NCI-H187 (cell line): ENCODE measurements at regions not wholly inside any gene's neighbourhood (a gene's known extent, or its start where the extent isn't known, plus 50 kb on each side); places are given as distances from the start of the nearest gene placed in this dataset.
"Not testable (repeated sequence)": the region's sequence is repeated elsewhere in the genome, so short reads cannot be mapped to it uniquely, and the experiment has no call there.

Source experiments
- DNase-seq, 2 experiments: peaks; one replicate each; lab custom pipeline; 2025; lab: John Stamatoyannopoulos, UW

DNA sequence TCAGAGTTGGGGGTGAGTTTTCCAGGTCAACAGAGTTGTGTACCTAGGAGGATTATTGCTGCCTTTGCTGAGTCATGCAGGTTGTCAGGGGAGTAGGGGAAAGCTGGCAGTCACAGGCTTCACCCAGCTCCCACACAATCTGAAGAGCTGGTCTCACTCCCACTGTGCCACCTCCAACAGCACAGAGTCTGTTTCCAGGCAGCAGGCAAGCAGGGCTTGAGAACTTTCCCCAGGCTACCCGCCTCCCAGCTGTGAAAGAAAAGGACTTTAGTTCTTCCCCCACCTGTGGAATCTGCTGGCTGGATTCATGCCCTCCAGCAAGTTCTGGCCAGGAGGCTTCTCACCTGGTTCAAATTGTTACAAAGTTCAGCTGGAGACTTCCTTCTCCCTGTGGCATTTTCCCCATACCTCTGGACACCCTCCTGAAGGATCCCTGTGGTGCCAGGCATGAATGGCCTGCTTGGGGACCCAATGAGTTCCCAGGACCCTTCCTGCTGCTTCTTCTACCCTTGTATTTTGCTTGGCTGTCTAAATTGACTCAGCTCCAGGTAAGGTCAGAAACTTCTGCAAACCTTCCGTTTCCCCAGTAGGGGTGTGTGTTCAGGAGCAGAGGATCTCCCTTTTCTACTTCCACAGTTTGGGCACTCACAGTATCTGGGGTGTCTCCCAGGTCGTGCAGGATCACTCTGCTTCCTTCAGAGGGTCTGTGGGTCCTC lies 378.1 kb upstream of the MAN1A1 start:
- DNase-seq, result no peak

DNA sequence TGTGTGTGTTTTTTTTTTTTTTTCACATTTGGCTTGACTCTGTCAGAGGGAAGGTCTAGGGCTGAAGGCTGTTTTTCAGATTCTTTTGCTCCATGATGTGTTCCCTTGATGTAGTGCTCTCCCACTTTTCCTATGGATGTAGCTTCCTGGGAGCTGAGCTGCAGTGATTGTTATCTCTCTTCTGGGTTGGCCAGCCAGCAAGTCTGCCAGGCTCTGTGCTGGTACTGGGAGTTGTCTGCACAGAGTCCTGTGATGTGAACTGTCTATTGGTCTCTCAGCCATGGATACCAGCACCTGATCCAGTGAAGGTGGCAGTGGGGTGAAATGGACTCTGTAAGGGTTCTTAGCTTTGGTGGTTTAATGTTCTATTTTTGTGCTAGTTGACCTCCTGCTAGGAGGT lies 377.4 kb upstream of the MAN1A1 start:
- not testable (repeated sequence) for DNase-seq

DNA sequence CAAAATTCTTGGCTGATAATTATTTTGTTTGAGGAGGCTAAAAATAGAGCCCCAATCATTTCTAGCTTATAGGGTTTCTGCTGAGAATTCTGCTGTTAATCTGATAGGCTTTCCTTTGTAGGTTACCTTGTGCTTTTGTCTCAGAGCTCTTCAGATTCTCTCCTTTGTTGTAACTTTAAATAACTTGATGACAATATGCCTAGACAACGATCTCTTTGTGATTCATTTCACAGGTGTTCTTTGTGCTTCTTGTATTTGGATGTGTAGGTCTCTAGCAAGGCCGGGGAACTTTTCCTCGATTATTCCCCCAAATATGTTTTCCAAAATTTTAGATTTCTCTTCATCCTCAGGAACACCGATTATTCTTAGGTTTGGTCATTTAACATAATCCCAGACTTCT lies 376.5 kb upstream of the MAN1A1 start:
- no peak for DNase-seq

DNA sequence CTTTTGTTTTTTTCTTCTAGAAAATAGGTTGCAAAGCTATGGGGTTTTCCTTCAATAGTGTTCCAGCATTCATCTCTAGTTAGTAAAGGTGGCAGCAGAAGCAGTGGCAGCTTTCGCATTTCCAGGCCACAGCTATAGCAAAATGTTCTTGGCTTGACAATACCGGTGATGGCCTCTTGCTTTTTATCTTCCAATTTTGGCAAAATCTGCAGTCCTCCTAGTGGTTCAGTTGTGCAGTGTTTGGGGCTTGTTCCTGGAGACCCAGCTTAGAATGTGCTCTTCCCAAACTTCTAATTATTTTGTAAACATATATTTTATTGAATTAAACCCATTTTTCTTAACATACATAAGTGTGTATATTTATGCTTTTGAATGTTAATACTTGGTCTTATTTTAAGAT lies 370.6 kb upstream of the MAN1A1 start:
- DNase-seq, result no peak

DNA sequence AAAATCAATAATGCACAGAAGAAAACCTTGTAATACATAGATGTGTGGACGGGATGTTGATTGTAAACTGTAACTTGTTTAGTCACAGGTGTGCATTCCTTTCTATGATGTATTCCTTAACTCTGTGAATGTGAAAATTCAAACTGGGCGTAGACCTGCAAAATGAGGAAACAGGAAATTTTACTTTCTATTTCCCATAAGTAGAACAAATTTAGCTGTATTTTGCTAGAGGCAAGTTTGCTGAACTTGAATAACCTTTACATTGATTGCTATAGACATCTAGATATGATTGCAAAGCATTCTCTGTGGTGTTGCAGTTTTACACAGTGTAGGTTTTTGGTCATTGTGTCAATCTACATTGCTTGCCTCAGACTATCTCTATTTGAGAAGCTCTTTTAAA lies 368.4 kb upstream of the MAN1A1 start:
- no peak for DNase-seq

DNA sequence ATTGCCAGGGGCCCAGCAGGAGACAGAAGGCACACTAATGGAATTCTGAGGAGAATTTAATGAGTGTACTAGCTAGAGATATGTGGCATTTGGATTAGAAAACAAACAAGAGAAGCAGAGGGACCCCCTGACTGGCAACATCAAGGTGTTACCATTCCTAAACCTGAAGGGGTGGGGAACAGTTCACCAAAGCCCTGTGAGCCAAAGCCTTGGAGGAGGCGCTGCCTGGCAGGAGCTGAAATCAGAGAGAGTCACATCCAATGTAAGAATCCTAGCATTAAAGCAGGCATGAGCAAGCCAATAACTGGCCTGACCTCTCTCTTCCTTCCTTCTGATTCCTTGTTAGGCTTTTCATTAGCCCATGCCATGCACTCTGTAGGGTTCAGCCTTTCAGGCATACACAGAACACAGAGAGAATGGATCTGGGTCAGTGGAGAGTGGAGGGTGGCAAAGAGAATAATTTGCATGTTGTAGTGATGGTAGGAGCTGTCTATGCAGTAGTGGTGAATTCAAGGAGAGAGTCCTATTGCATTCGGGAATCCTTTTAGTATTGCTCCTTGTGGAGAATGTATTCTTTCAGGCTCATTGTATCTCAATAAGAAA lies 367.2 kb upstream of the MAN1A1 start:
- no peak for DNase-seq

DNA sequence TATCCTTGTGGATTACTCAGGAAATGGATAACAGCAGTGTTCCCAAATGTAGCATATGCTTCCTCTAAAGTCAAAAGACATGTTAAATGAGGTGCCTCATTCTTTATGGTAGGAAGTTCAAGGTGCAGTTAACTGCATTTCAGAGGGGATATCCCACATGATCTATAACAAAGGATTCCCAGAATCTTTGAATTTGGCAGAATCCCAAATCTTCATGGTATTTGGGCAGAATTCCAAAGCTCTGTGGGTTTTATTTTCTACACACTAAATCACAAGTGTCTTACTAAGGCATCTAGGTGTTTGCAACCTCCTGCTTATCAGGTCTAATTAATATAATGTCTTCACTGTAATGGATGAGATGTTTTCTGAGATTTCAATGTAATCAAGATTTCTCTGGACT lies 364.3 kb upstream of the MAN1A1 start:
- DNase-seq, result no peak

DNA sequence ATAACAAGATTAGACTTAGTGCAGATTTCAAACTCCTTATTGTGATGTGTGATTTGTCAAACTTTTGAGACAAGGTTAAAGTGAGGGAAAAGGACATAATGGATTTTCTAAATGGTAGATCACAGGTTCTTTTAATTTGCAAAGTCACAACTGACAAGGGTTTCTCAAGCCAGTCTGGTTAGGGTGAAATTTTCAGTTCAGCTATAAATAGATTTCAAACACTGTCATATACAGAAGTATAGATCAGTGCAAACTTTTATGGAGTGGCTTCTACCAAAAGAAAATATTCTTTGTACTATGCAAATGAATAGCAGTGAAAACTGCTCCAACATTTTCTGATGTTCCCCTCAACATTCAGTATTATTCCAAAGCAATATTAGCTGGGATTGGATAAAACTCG lies 337.1 kb upstream of the MAN1A1 start:
- DNase-seq, result no peak

DNA sequence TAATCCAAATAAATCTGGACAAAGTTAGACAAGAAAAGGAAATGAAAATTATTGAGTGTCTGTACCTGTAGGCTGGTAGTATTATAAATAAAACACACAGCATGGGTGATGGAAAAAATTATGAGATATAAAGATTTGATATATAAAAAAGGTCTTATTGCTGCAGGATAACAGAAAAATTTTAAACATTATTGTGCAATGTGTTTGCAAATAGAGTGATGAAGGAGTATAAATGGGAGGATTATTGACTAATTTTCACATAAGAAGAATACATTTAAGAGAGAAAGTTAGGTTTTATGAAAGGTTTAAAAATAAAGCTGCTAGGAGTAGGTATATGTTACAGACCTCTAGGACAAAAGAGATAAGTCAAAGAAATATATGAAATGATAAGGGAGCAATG lies 336.7 kb upstream of the MAN1A1 start:
- DNase-seq, result no peak

DNA sequence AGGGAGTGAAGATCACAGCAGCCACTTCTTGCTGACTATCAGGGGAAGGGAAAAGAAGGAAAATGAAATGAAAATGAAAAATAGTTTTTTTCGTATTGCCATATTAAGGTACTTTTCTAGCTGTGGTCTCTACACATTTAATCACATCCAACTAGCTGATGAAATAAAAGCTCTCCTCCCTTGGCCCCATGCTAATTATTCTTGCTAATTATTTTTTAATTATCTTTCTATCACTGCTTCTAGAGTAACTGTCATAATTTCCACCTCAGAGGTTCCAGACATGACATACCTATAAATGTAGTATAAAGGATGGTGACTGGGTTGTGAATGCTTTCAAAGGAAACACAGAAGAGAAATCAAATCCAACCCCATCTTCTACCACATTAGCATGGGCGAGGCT lies 334.1 kb upstream of the MAN1A1 start:
- no peak for DNase-seq

DNA sequence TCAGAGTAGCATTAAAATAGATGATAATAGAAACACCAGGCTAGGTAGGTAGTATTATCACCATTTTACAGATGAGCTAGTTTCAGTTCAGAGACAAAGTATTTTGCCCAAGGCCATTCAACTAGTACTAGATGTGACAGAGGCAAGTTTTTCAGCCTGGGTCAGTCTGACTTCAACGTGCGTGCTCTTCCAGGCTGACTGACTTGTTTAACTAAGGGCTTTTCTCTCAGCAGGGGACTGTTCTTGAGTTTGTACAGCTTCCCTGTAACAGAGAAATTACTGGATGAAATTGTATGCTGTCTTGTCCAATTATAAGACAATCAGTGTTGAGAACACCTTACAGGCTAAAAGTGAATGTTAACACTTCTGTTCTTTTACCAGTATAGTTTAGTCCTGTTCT lies 333.5 kb upstream of the MAN1A1 start:
- no peak for DNase-seq

DNA sequence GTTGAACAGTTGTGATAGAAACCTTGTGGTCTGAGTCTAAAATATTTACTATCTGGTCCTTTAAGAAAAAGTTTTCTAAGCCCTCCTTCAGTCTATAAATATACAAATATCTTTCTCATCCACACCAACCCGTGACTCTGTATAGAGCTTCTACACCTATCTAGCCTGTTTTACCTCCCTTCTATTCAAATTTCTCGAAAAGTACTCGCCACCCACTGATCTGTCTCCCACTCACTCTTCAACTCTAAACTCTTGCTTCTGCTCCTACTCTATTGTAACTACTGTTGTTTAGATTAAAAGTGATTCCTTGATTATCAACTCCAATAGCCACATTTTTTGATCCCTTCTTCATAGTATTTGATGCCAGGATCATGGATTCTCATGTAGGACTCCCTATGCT lies 329.4 kb upstream of the MAN1A1 start:
- DNase-seq, result no peak

DNA sequence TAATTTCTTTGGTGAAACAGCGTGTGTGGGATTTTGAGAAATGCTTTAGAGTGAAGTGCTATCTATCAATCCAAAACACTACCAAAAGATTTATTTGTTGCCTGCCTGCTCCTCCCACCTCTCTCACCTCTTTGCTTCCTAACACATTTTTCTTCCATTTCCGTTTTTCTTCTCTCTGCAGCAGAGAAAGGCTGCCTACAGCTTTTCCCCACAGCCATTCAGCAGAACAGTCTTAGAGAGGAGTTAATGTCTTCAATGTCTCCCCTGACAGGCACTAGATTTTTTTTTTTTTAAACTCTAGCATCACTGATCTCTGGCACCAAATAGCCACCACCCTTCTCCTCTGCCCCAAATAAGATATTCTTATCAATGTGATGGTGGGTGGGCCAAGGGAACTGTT lies 327.8 kb upstream of the MAN1A1 start:
- no peak for DNase-seq

DNA sequence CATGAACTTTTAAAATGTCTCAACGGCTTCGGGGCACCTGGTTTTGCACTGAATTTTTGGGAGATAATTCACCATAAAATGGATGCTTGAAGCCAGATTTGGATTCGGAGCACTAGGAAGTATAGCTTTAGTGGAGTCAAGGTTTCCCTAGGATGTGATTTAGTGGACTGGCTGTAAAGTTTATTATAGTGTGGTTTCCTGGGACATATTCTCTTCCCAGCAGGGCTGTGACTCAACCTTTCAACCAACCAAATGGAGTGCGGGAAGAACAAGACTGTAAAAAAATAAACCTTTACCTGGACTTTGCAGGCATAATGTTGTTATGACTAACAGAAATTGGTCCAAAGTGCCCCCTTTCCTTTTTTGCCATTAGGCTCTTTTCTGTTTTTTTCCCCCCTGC lies 327.4 kb upstream of the MAN1A1 start:
- DNase-seq, result no peak

DNA sequence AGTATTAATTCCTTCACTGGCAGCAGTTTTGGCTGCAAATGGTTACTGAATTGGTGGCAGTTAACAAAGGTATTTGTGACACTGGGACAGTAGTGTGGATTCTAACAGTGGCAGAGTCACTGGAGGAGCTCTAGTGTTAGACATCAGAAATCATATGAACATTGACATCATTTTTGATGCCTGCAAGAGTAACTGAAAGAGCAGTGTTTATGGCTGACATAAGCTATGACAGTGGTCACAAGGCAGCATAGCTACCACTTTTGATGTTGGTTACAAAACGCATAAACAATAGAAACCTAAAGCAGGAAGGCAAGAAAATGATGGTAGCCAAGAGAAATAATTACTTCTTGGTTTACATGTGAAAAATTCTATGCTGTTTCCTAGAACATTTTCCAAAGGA lies 326.7 kb upstream of the MAN1A1 start:
- no peak for DNase-seq

DNA sequence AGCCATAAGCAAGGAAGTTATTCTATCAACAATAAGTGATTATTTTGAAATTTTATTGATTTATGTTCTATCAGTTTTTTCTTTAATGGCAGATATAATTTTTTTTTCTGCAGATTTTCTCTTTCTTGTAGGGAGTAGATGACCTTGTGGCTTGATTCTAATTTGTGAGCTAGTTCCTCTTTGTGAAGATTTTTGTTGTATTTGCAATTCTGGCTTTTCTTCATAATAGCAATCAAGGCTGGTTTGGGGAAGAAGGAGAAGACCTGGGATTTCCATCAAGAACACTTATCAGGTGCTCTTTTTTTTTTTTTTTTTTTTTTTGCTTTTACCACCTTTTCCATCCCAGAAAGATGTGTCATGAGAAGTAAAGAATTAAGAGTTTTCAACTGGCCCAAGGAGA lies 324.2 kb upstream of the MAN1A1 start:
- no peak for DNase-seq

DNA sequence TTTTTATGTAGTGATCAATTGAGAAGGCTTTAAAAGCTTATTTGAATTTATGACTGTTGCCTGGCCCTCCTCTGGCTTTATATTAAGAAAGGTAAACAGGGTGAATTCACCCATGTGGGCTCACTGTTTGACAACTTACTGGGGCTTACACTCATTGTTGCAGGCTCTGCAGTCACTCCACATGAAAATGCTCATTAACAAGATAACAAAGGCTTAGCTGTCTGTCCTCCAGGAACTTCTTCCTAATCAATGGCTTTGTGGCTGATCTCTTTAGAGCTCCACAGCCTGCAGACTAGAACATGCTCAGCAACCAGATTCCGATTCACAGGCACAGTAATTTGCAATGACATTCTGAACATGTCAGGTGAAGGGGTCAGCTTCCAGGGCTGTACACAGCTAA lies 323.2 kb upstream of the MAN1A1 start:
- no peak for DNase-seq

DNA sequence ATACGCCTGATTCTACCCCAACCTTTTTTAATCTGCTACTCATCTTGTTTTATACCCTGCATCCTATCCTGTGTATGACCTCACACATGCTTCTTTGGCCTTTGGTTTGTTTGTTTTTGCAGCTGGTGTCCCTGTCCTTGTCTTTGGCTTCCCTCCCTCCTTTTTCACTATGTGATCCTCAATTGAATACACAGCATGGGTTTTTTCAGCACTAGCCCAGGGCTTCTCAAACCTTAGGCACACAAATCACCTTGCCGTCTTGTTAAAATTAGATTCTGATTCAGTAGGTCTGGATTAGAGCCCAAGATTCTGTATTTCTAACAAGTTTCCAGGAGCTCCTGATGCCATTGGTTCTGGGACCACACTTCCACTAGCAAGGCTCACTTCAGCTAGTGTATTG lies 321.5 kb upstream of the MAN1A1 start:
- no peak for DNase-seq

DNA sequence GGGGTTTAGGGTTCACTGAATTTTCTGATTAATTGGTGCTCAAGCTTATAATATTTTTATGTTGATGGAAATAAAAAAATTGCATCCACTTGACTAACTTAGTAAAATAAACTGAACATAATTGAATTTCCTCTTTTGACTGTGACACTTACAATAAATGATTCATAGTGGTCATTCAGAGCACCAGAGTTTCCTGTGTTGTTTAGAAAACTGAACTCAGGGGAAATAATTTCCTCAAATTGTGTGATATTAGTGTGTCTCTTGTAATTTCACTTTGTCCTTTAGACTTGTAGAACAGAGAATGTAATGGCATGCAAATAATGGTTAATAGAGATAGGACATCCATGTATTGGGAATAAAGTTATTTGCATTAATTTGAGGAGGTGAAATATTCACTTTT lies 319.7 kb upstream of the MAN1A1 start:
- DNase-seq, result no peak

DNA sequence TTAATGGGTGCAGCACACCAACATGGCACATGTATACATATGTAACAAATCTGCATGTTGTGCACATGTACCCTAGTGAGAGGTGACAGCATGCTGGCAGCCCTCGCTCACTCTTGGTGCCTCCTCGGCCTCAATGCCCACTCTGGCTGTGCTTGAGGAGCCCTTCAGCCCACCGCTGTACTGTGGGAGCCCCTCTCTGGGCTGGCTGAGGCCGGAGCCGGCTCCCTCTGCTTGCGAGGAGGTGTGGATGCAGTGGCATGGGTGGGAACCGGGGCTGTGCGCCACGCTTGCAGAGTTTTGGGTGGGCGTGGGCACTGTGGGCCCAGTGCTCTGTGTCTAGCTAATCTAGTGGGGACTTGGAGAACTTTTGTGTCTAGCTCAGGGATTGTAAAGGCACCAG lies 315.9 kb upstream of the MAN1A1 start:
- DNase-seq, result not testable (repeated sequence)

DNA sequence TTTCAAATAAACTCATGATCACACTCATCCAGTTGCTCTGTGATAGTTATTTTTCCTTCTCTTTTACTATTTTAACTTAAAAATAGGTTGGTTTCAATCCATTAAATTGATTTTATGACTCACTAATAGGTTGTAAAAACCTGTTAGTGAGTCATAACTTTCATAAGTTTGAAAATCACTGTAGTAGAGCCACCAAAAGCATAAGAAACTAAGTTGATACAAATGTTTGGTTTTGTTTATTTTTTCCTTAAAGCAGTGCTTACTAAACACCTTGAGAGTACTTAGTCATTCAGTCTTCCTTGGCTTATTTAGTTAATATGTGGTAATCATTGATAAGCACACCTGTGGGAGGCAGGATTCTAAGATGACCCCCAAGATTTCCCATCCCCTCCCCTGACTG lies 312.1 kb upstream of the MAN1A1 start:
- no peak for DNase-seq

DNA sequence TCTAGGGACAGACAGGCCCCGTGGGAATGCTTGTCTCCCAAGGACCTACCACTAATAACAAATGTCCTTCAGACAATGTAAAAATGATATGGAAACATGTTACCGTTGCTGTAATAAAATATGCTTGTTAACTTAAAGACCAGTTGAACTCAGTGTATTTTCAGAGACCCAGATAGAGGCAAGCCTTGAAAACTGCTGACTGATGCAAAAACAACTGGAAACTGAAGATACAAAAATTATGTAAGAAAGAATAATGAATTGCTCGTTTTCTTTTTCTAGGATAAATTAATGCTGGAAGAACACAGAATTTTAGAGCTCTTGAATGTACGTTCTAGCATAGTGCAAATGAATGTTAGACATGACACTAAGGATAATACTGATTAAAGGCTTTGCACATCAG lies 311.5 kb upstream of the MAN1A1 start:
- no peak for DNase-seq

DNA sequence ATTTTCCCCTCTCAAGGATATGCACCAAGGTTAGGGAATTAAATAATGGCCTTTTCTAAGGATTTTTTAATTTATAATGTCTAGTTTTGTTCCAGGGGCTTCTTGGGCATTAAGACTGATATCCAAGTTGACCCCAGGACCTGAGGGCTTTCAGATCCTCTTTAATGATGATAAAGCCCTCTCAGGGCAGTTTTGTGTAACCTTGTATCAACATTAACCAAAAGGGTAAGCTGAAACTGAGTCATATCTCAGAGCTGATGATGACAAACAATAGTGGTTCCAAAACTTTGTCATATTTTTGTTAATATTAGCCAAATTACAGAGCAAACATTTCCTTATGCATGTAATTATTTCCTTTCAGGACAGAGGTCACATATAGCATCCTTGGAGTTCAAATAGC lies 309.4 kb upstream of the MAN1A1 start:
- DNase-seq, result no peak

DNA sequence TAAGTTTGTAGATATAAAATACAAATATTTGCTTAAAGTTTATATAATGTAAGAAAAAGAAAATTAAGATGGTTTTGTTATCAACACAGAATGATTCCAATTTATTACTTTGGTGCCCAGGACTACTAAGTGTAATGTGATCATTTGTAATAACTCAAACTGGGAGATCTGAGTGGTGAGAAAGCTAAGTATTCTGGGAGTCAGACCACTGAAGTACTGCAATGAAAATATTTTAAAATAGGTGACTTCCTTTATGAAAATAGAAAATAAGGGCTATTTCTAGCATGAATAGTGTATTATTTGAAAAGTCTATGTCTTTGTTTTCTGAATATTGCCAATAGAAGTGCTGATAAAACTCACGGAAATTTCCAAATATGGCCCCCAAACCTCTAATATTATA lies 305.6 kb upstream of the MAN1A1 start:
- DNase-seq, result no peak
